GM21360 (cell line): ENCODE measurements at regions not wholly inside any gene's neighbourhood (a gene's known extent, or its start where the extent isn't known, plus 50 kb on each side); places are given as distances from the start of the nearest gene placed in this dataset.
"Not testable (repeated sequence)": the region's sequence is repeated elsewhere in the genome, so short reads cannot be mapped to it uniquely, and the experiment has no call there.

ENCODE experiments used
- ATAC-seq: cut with Tn5 transposase; IDR thresholded peaks from one replicate; pipeline ENCODE4 v1.9.1; 2021; ENCODE audit warnings: mild to moderate bottlenecking, moderate library complexity; ENCODE audit not compliant: unreplicated experiment

- ATAC-seq = no peak
These were observed 156.8 kb upstream of the POU3F1 start for GRCh38 chr1:38203441-38203840.

GRCh38 chr1:38201431-38201830, 154.8 kb upstream of the POU3F1 start:
- no peak for ATAC-seq

- ATAC-seq = no peak
These were observed 152.0 kb upstream of the POU3F1 start for GRCh38 chr1:38198621-38199020.

- ATAC-seq = no peak
These were observed 151.5 kb upstream of the POU3F1 start for GRCh38 chr1:38198099-38198498.

- no peak for ATAC-seq
These were observed 150.9 kb upstream of the POU3F1 start for GRCh38 chr1:38197312-38198061.

- no peak for ATAC-seq
These were observed 147.9 kb upstream of the POU3F1 start for GRCh38 chr1:38194472-38194871.

- ATAC-seq = no peak
These were observed 146.4 kb upstream of the POU3F1 start for GRCh38 chr1:38193040-38193439.

- ATAC-seq = no peak
These were observed 144.9 kb upstream of the POU3F1 start for GRCh38 chr1:38191461-38191860.

- ATAC-seq = no peak
These were observed 144.4 kb upstream of the POU3F1 start for GRCh38 chr1:38190983-38191382.

GRCh38 chr1:38187552-38187951, 141.0 kb upstream of the POU3F1 start:
- ATAC-seq = no peak

GRCh38 chr1:38186566-38186965, 140.0 kb upstream of the POU3F1 start:
- no peak for ATAC-seq

GRCh38 chr1:38185913-38186312, 139.3 kb upstream of the POU3F1 start:
- ATAC-seq = no peak

- no peak for ATAC-seq
These were observed 137.2 kb upstream of the POU3F1 start for GRCh38 chr1:38183747-38184146.

- ATAC-seq = no peak
These were observed 136.5 kb upstream of the POU3F1 start for GRCh38 chr1:38183096-38183495.

- ATAC-seq = not testable (repeated sequence)
These were observed 133.8 kb upstream of the POU3F1 start for GRCh38 chr1:38180388-38180787.

GRCh38 chr1:38179483-38179882, 132.9 kb upstream of the POU3F1 start:
- ATAC-seq = no peak

- ATAC-seq = no peak
These were observed 131.6 kb upstream of the POU3F1 start for GRCh38 chr1:38178216-38178615.

- no peak for ATAC-seq
These were observed 128.5 kb upstream of the POU3F1 start for GRCh38 chr1:38175121-38175520.

- no peak for ATAC-seq
These were observed 127.3 kb upstream of the POU3F1 start for GRCh38 chr1:38173848-38174247.

- ATAC-seq = no peak
These were observed 126.7 kb upstream of the POU3F1 start for GRCh38 chr1:38173157-38173831.

- no peak for ATAC-seq
These were observed 122.5 kb upstream of the POU3F1 start for GRCh38 chr1:38169121-38169520.

GRCh38 chr1:38168365-38168764, 121.8 kb upstream of the POU3F1 start:
- ATAC-seq = no peak

GRCh38 chr1:38166461-38166860, 119.9 kb upstream of the POU3F1 start:
- no peak for ATAC-seq
